Suppressor macrophage treated with lipopolysaccharide for 1 hour (primary cell): ENCODE measurements at regions not wholly inside any gene's neighbourhood (a gene's known extent, or its start where the extent isn't known, plus 50 kb on each side); places are given as distances from the start of the nearest gene placed in this dataset.

Experiments used
- DNase-seq, 3 donors: peaks; one replicate each; pipeline ENCODE4 v3.0.0-alpha.2; 2020 to 2022

DNA sequence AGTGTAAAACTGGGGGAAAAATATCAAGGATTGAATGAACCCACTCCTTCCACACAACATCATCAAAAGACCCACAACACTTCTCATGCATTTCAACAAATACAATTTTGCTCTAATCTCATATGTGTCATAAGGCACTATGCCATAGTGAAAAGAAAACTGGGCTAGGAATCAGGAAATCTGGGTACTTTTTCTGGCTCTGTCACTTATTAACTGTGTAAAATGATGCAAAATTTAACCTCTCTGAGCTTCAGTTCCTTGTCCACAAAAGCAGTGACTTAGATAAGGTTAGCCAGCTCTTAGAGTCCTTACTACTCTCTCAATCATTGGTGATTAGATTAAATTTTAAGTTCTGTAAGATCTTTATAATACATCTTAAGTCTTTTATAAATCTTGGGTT is 250.5 kb upstream of the SOX5 start:
- DNase-seq = peak in 1 of 3 donors; percentile 4

DNA sequence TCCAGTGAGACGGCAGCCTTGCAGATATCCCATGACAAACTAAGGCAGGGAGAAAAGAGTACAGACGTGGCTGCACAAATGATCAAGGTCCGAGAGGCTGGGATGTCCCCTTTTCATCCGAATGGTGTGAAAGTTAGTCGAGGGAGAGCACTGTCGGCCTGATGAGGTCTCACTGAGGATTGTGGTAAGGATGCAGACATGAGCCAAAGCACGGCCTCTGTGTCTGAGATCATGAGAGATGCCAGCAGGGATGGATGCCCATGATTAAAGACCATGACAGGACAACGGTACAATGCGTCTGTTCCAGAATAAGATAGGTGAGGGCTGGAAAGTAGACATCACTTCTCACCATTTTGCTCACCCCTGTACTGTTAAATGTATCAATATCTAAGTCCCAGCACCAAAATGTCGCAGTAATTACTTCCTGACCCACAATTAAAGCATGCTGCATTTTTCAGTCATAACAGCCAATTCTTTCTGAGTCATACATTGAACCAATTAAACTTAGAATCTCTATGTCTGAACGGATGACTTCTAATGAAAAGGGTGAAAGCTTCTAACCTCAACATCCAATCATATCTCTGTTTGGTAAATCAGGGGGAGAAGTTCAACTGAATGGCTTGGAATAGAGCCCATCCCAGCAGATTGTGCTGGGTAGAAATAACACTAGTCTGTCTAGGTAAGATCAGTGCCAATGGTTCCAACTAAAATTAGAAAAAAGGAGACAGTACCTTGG is 249.6 kb upstream of the SOX5 start:
- no peak for DNase-seq

DNA sequence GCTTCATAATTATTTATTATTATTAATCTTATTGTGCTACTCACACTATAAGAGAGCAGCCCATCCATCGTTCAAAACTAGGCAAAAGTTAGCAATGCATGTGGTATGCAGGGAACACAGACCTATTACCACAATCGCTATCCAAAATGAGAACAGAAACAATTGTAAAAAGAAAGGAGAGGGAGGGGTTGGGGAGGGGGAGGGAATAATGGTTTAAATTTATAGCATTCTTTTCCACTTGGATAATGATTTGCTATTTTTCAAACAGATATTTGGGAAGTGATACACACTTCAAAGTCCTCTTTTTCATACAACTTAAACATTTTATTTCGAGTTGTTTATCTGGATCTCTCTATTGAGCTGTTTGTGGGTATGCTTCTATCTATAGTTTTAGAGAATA is 248.6 kb upstream of the SOX5 start:
- DNase-seq = no peak

DNA sequence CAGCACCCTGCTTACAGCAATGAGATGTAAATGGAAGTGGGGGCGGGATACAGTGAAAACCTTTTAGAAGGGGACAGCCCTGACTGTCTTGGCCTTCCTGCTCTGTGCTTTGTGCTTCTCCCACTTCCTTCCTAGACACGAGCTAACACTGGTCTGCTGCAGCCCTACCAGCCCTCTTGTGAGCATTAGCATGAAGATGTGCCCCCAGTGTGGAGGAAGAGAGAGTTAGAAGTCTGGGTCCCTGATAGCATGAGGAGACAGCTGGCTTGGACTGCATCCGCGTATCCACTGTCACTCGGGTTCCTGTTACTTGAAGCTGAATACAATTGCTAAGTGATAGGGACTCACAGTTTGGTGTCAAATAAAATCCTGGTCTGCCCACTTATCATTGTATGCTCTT is 248.1 kb upstream of the SOX5 start:
- DNase-seq = no peak

DNA sequence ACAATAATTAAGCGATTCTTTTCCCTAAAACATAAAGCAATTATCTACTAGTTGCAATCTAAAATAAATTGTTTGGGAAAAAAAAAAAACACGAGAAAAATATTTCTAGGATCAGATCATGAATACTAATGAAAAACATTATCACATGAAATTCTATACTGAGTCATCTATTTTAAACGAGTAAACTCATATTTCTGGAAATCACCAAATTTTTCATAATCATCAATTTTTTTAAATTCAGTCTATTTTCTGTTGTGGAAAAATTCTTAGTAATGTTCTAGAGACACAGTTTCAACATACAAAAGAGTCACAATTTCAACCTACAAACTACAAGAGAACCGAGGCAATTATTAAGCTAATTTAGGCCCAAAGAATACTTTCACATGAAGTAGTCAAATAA is 245.6 kb upstream of the SOX5 start:
- DNase-seq = no peak

DNA sequence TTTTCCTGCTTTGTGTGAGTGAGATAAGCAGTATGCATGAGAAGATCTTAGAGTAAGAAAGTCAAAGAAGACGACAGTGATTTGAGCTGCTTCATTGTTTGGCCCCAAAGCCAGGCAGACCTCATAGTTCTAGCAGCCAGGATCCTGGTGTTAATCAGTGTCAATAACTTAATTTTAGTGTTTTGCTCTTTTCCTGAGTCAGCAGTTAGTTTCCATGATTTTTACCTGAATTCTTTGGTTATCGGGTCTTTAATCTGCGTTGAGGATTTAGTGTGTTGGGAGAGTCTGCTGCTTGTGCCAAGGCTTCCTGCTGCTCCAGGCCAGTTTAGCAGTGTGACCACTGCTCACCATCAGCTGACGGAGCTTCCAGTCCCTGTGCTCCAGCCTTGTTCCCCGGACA is 241.6 kb upstream of the SOX5 start:
- DNase-seq = no peak

DNA sequence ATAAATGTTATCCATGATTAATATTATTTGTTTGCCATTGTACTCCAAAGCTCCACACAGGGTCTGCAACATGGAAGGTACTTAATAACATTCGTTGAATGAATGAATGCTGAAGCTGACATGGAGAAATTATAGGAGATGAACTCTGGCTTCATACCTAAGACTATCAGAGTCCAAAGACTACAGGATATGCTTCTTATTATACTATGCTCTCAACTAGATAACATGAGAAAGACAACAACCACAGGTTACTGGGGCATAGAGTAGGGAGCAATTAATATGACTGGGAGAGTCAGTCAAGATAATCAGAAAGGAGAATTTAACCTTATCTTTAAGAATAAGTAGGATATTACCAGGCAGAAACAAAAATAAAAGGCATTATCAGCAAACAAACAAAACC is 236.3 kb upstream of the SOX5 start:
- no peak for DNase-seq

DNA sequence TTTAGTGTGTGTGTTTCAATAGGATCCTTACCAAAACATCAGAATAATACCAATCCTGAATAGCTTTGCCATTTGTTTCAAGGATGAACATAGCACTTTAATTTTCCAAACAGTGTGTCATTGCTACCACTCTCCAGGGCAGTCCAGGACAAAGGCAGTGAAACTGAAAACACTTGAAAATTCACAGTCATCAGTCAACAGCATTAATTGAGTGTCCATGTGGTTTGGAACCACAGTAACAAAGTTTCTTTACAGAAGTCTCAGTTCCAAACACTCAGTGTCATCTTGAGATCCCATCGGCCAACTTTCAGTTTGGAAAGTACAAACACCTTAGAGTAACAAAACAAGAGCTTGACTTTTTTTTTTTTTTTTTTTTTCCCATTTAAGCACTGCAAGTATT is 228.4 kb upstream of the SOX5 start:
- no peak for DNase-seq

DNA sequence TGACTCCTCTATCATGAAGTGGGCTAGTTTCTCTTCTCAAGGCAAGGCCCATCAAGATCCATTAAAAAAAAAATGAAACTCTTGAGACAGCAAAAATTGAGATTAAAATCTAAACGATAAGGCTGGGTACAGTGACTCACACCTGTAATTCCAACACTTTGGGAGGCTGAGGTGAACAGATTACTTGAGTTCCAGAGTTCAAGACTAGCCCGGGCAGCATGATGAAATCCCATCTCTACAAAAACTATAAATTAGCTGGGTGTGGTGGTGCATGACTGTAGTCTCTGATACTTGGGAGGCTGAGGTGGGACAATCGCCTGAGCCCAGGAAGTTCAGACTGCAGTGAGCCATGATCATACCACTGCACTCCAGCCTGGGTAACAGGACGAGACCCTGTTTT is 226.5 kb upstream of the SOX5 start:
- no peak for DNase-seq

DNA sequence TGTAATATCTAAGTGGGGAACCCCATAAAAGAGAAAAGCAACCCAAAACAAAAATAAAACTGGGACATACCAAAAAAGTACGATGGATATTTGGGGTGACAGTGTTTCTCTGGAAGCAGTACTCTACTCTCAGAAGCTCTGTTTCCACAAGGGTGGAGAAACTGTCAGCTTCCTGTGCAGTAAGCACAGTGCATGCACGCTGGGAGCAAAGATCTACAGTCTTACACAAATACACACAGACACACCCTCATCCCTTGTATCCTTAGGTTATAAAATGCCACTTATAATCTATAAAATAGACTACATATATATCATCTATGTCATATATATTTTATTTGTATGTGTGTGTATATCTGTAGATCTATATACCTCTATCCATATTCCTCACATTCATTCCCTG is 225.8 kb upstream of the SOX5 start:
- peak in 1 of 3 donors; percentile 4 for DNase-seq

DNA sequence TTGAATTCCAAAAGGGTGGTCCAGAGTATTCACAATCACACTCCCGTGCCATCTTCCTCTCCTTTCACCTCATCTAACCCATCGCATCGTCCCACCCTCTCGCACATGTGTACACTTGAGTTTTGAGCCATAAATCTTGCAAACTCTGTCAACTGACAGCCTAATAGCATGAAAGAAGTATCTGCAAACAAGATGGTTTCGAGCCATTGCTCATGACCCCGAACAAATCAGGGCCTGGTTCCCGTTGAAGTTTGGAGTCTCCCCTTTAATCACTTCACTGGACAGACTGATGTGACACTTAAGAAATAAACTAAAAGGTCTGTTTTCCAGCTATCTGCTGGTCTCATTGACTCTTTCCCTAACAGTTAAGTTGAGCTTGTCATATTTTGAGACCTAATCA is 223.6 kb upstream of the SOX5 start:
- DNase-seq = no peak

DNA sequence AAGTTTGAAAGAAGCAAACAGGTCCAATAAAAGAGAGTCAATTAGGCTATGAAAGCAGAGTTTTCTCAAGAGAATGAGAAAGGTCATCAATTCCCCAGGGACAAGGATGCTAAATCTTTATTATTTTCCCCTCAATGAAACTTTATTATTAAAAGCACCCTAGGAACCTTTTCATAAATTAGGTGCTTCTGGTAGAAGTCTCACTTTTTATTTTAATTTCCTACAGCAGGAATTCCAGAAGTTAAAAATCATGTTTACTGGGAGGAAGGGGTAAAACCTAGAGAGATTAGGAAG is 223.2 kb upstream of the SOX5 start:
- DNase-seq = no peak

DNA sequence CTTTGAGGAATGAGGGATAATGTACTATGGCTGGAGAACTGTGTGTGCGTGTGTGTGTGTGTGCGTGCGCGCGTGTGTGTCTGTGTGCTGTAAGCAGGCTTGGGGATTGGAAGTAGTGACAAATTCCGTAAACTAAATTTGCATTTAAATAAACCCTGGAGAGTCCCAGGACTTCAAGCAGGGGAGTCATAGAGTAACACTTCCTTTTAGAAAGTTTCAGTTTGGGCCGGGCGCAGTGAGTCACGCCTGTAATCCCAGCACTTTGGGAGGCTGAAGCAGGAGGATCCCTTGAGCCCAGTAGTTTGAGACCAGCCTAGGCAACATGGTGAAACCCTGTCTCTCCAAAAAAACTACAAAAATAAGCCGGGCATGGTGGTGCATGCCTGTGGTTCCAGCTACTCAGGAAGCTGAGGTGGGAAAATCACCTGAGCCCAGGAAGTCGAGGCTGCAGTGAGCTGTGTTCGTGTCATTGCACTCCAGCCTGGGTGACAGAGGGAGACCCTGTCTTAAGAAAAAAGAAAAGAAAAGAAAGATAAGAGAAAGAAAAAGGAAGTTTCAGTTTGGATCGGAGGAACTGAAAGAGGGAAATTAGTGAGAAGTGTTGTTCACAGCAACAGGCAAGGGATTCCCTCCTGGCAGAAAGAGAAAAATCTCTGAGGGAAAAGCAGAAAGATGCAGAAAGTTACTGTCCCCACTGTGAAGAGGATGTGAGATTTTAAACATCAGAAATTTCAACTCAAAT is 222.7 kb upstream of the SOX5 start:
- peak; percentile 91 to 95 (median 93) for DNase-seq

DNA sequence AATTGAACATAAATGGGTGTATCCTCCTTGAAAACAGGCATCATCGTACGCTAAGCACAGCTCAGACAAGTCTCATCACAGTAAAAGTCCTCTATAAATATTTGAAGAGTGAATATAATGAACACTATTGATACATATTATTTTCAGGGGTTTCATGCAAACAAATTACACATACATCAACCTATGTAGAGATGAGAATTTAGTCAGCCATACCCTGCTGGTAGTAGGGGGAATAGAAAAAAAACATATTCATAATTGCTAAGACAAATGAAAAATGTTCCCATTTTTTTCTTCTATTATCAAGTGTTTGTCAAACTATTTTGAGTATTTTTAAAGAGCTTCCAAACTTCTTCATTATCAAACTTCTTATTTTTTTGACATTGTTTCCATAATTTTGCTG is 205.6 kb upstream of the SOX5 start:
- DNase-seq = no peak

DNA sequence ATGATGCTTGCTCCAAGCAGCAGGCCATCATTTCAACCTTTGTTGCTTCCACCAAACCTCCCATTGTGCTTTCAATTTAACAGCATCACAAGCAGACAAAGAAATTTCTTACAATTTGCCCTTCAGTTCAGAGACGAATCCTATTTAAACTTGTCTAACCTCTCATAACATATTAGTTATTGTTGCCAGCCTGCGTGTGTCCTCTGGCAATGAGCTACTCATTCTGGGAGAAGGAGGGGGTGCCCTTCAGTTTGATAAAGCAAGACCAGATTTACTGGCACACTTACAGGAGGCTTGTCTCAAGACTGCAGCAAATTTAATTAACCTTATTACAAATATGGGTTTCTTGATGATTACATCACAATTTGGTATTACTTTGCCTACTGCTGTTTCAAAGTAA is 203.6 kb upstream of the SOX5 start:
- DNase-seq = no peak

DNA sequence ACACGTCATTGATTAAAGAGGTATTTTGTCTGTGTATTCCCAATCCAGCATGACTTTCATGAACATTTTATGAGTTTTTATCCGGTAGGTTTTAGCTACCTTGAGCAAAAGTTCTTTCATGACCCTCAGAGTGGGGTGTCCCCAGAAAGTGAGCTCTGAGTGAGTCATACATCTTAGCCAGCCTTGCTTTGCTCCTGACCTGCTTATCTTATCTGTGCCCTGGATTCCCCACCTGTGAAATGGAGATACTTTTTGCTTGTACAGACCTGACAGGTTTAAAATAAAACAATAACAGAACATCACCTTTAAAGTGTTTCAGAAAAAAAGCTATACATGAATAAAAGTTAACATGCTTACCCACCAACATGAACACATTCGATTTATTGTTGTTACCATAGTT is 202.8 kb upstream of the SOX5 start:
- DNase-seq = no peak

DNA sequence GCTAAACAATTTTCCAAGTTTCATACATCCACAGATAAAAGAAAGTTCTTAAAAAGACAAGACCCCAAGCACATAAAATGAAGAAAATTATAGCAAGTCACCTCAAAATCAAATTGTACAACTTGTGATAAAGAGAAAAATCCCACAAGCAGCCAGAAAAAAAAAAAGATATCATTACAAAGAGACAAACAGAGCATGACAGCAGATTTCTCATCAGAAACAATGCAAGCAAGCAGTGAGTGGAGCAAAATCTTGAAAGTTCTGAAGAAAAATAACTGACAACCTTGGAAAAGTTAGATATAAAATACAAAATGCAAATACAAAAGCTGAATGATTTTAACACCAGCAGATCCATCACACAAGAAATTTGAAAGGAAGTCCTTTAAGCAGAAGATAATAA is 194.5 kb upstream of the SOX5 start:
- DNase-seq = no peak

DNA sequence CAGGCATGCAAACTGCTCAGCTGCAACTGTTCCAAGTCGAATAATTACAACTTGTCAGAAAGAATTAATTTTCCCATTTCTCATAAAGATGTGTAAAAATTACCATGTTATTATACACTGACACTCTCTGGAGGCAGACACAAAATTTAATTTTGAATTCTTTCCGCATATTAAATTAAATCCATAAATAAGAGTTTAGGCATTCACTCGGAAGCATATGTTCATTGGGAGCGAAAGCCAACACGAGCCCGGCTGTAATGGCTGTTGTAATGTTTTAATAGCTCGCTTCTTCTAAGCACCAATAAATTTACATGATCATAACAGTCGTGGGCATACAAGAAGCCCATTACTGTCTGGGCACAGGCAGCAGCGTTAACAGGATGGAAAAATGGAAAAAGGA is 189.6 kb upstream of the SOX5 start:
- no peak for DNase-seq

DNA sequence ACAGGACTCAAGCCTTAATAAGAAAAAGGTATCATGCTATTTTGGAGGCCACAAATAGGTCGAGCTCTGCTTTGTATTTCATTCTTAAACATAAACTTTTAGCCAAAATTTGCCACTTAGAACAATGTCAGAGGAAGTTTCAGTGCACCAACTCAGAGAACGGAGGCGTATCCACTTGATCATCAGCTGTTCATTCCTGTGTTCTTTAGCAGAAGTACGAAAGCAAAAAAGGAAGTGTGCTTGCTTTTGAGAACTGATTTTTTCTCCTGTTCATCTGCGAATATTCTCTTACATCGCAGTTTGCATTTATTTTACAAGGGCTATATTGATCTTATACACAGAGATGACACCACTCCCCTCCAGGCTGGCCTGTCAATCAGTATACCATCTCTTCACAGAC is 188.6 kb upstream of the SOX5 start:
- peak; percentile 38 to 44 (median 41) for DNase-seq

DNA sequence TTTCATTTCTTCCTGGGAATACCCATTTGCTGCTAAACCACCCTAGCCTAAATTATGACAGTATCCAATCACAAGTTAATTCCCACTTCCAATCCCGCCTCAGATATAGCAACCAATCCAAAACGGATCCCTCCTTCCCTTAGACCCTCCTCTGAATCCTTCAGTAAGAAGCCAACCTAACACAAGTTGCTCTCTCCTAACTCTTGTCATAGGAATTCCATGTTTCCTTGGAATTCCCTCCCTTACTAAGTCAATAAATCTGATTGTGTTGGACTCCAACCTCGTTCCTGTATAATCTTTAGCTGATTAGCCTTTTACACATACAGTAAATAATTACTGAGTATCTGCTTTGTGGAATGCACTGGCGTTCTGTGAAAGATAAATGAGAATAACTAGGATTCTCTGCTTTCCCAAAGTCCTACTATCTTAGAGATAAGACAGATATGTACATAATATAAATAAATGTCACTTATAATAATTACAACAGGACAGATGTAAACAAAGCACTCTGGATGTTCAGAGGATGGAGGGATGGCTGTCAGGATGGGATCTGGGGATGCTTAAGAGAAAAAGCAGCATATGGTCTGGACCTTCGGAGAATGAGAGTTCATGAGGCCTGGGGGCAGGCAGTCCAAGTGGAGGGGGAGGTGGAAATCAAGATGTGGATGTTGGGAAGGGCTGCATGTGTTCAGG is 185.8 kb upstream of the SOX5 start:
- no peak for DNase-seq

DNA sequence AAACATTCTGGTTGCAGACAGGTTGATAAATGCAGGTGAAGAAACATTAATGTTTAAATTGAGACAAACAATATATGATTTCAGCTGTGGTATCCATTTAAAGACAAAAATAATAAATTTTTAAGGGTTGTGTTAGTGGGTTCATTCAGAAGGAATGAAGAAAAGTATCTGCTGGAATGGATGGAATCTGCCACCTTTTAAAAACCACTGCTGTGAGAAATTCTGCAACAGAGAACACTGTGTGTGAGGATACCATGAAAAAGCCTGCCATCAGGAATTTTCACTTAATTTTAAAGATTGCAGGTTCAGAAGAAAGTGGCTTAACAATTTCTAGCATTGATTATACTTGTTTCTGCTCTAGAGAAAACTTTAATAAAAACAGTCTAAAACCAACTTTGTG is 184.6 kb upstream of the SOX5 start:
- DNase-seq = no peak

DNA sequence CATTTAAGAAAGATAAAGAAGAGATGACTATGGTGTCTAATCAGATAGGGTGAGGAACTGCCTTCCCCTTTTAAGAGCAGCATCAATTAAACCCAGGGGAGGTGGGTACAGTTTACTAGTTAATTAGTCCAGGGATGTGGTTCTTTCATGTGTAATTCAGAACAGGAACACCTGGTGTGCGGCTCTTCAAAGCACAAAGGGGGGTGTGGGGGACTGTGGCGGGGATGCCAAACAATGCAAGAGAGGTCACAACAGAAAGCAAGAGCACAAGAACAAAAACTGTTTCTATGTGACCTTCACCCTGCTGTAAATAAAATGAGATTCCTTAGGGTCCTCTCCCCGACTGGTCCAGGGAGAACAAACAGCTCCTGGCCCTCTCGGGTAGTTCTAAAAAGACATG is 183.9 kb upstream of the SOX5 start:
- no peak for DNase-seq

DNA sequence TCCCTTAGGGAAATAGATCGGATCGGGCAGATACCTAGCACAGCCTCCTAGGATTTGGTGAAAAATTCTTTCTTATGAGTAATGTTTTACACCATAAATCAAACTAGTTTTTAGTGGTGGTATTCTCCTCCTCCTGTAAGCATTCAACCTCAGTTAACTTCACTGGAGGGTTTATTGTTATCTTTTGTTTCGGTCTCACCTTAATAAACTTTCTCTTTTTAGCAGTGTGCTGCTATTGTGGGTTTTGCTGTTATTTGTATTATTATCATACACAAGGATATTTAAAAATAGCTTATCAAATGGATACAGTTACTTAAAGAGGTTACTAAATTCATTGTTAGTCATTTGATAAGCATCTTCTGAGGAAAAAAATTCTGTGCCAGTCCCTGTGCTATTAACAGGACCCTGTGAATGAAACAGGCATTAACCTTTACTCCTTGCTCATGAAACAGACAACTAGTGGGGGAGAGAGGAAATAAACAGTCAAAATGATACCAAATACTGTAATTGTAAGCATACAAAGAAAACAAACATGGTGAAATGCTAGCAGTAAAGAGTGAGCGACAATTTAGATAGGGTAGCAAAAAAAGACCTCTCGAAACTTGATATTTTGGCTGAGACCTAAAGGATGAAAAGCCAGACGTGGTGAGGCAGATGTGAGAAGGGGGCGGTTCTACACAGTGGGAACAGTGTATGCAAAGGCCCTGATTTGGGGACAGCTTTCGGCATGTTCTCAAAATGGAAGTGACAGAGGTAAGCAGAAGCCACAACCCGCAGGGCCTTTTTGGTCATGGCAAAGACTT is 178.7 kb upstream of the SOX5 start:
- no peak for DNase-seq

DNA sequence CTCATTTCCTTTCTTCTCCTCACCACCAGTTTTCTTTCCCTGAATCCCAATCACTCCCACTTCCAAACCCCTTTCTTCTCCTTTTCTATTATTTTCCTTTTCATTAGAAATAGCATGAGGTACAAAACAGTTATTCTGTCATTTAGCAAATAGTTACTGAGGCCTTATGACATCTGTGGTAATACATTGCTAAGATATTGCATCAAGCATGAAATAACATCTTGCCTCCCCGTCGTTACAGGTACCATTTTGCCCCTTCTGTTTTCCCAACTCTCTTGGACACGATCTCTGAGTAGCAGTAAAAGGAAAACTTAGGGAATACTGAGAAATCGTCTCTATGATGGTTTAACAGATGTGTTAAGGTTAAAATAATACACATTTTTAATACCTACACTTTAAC is 175.8 kb upstream of the SOX5 start:
- no peak for DNase-seq
